ENCODE measurements at regions not wholly inside any gene's neighbourhood (a gene's known extent, or its start where the extent isn't known, plus 50 kb on each side); places are given as distances from the start of the nearest gene placed in this dataset.
"Not testable (repeated sequence)": the region's sequence is repeated elsewhere in the genome, so short reads cannot be mapped to it uniquely, and the experiment has no call there.

DNA sequence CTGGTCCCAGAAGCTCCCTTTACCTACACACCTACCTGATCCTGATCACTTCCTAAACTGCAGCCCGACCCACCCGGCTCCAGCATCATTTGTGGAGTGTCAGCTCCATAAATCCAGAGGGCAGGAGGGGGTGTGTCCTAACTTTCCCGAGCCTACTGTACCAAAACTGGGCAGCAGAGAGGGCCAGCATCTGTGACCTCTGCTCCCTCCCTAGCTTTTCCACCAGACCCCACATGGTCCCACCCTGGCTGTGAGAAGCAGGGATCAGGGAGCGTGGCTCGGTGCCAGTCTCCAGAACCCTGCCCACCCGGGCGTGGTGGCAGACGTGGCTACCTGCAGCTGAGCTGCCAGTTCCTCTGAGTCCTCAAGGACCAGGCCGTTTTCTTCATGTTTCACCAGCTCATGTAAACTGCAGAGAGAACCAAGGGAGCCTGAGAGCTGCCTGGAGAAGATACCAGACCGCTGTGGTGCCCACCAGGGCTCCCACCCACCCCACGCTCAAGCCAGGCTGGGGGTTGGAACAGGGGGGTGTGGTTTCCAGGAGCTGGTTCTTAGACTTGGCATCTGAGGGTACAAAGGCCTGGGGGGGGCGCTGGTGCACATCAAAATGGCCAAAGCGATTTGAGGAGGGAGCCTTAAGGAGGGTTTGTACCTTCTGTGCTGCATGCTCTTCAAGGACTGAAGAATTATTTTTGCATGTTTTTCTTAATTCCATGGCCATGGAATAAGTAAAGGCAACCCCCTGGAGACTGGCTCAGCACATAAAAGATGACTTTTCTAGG is 76.7 kb upstream of the DRD5 start:
- POLR2A ChIA-PET, result no interaction called here

DNA sequence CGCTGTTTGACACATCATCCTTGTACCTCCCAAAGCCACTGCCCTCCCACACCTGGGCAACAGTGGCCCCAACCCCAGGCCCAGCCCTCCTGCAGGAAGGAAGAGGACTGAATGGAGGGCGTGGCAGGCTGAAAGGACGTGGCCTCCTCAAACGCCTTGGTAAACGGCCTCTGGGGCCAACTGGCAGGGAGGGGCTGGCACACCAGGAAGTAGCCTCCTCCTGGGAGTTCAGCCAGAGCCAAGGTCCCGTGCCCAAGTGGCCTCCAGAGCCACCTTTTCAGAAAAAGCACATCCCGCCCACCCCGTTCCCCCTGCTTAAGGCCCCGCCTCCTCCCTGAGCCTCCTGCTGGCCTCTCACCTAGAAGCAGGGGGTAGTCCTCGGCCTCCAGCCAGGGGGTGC is 74.2 kb upstream of the DRD5 start:
- H3K36me3 ChIP-seq (ENCODE audit: control insufficient read depth in 2 of 2, insufficient read depth in 1 of 2, low read length in 2 of 2); POLR2A ChIA-PET; H3K4me3 ChIP-seq (ENCODE audit: low read depth, low read length); CTCF ChIA-PET; H3K27ac ChIP-seq (ENCODE audit: extremely low read depth, low read depth, low read length); H3K4me1 ChIP-seq (ENCODE audit: control insufficient read depth, insufficient read depth, low read length); H3K9me3 ChIP-seq (ENCODE audit: control insufficient read depth, insufficient read depth, low read depth, low read length): not testable (repeated sequence)

More for the DNA sequence above, 76.7 kb upstream of the DRD5 start:
- Histone ChIP-seq H3K4me1 (ENCODE audit: control insufficient read depth, insufficient read depth, low read length) (no peaks in the 10 kb centered on the region), H3K27ac (ENCODE audit: extremely low read depth, low read depth, low read length) (no peak overlapping the region), H3K4me3 (ENCODE audit: low read depth, low read length) (no peak overlapping the region), H3K9me3 (ENCODE audit: control insufficient read depth, insufficient read depth, low read depth, low read length) (no peaks in the 10 kb centered on the region), H3K36me3 (ENCODE audit: control insufficient read depth in 2 of 2, insufficient read depth in 1 of 2, low read length in 2 of 2) (no peaks in the 10 kb centered on the region)
- CTCF ChIA-PET, result interaction anchor here (0.7 to 3.6 kb wide), 7 partner anchors 9 to 315 kb away, joined by 3 to 31 read pairs (median 4); no protein-coding TSS in a partner anchor
- TF ChIP-seq ZNF561 (tag by site-specific recombination; IDR thresholded peaks at IDR 0.05; ENCODE audit: borderline replicate concordance), result no peak
- no peak for TF ChIP-seq ZNF274 (IDR thresholded peaks at IDR 0.05; ENCODE audit: low read length)
- no peak for TF ChIP-seq ZNF274 (tag by site-specific recombination; IDR thresholded peaks at IDR 0.05; ENCODE audit: borderline replicate concordance)
- TF ChIP-seq ZNF416 (tag by site-specific recombination; IDR thresholded peaks at IDR 0.05), result no peak
- no peak for TF ChIP-seq ZSCAN16 (tag by site-specific recombination; IDR thresholded peaks at IDR 0.05)
- TF ChIP-seq, protein P1, sequence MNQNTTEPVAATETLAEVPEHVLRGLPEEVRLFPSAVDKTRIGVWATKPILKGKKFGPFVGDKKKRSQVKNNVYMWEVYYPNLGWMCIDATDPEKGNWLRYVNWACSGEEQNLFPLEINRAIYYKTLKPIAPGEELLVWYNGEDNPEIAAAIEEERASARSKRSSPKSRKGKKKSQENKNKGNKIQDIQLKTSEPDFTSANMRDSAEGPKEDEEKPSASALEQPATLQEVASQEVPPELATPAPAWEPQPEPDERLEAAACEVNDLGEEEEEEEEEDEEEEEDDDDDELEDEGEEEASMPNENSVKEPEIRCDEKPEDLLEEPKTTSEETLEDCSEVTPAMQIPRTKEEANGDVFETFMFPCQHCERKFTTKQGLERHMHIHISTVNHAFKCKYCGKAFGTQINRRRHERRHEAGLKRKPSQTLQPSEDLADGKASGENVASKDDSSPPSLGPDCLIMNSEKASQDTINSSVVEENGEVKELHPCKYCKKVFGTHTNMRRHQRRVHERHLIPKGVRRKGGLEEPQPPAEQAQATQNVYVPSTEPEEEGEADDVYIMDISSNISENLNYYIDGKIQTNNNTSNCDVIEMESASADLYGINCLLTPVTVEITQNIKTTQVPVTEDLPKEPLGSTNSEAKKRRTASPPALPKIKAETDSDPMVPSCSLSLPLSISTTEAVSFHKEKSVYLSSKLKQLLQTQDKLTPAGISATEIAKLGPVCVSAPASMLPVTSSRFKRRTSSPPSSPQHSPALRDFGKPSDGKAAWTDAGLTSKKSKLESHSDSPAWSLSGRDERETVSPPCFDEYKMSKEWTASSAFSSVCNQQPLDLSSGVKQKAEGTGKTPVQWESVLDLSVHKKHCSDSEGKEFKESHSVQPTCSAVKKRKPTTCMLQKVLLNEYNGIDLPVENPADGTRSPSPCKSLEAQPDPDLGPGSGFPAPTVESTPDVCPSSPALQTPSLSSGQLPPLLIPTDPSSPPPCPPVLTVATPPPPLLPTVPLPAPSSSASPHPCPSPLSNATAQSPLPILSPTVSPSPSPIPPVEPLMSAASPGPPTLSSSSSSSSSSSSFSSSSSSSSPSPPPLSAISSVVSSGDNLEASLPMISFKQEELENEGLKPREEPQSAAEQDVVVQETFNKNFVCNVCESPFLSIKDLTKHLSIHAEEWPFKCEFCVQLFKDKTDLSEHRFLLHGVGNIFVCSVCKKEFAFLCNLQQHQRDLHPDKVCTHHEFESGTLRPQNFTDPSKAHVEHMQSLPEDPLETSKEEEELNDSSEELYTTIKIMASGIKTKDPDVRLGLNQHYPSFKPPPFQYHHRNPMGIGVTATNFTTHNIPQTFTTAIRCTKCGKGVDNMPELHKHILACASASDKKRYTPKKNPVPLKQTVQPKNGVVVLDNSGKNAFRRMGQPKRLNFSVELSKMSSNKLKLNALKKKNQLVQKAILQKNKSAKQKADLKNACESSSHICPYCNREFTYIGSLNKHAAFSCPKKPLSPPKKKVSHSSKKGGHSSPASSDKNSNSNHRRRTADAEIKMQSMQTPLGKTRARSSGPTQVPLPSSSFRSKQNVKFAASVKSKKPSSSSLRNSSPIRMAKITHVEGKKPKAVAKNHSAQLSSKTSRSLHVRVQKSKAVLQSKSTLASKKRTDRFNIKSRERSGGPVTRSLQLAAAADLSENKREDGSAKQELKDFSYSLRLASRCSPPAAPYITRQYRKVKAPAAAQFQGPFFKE (tag by site-specific recombination; IDR thresholded peaks at IDR 0.05; ENCODE audit: borderline replicate concordance), result no peak
- TF ChIP-seq, protein P2, sequence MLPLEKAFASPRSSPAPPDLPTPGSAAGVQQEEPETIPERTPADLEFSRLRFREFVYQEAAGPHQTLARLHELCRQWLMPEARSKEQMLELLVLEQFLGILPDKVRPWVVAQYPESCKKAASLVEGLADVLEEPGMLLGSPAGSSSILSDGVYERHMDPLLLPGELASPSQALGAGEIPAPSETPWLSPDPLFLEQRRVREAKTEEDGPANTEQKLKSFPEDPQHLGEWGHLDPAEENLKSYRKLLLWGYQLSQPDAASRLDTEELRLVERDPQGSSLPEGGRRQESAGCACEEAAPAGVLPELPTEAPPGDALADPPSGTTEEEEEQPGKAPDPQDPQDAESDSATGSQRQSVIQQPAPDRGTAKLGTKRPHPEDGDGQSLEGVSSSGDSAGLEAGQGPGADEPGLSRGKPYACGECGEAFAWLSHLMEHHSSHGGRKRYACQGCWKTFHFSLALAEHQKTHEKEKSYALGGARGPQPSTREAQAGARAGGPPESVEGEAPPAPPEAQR (tag by site-specific recombination; IDR thresholded peaks at IDR 0.05), result no peak
- no peak for TF ChIP-seq ZNF311 (tag by site-specific recombination; IDR thresholded peaks at IDR 0.05; ENCODE audit: borderline replicate concordance)
- TF ChIP-seq ZNF660 (tag by site-specific recombination; IDR thresholded peaks at IDR 0.05), result no peak
- TF ChIP-seq TRIM28 (IDR thresholded peaks at IDR 0.05; ENCODE audit: borderline replicate concordance, low read length), result no peak
- TF ChIP-seq, protein P3, sequence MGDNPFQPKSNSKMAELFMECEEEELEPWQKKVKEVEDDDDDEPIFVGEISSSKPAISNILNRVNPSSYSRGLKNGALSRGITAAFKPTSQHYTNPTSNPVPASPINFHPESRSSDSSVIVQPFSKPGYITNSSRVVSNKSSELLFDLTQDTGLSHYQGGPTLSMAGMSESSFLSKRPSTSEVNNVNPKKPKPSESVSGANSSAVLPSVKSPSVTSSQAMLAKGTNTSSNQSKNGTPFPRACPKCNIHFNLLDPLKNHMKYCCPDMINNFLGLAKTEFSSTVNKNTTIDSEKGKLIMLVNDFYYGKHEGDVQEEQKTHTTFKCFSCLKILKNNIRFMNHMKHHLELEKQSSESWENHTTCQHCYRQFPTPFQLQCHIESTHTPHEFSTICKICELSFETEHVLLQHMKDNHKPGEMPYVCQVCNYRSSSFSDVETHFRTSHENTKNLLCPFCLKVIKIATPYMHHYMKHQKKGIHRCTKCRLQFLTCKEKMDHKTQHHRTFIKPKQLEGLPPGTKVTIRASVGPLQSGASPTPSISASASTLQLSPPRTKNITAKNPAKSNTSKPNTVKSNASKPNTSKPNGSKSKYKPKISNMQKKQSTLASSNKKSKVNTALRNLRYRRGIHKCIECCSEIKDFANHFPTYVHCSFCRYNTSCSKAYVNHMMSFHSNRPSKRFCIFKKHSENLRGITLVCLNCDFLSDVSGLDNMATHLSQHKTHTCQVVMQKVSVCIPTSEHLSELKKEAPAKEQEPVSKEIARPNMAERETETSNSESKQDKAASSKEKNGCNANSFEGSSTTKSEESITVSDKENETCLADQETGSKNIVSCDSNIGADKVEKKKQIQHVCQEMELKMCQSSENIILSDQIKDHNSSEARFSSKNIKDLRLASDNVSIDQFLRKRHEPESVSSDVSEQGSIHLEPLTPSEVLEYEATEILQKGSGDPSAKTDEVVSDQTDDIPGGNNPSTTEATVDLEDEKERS (tag by site-specific recombination; IDR thresholded peaks at IDR 0.05), result no peak
- no peak for TF ChIP-seq ZNF558 (tag by site-specific recombination; IDR thresholded peaks at IDR 0.05)

DNA sequence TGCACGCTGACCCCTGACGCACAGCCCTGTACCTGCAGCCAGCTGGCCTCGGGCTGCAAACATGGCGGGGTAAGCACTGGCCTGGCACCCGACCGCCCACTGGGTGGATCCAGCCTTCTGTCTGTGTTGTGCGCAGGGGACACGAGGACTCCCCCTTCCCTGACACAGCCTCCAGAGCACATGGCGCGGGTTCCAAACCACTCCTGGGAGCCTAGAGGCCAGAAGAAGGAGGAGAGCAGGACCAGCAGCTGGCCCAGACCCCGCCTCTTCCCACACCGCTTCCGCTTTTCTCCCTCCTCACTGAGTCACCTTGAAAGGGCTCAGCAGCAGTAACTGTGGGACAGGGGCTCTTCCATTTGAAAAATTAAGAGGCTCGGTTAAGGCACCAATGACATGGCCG is 73.5 kb upstream of the DRD5 start:
- H3K9me3 ChIP-seq (ENCODE audit: control insufficient read depth, insufficient read depth, low read depth, low read length); H3K27ac ChIP-seq (ENCODE audit: extremely low read depth, low read depth, low read length); POLR2A ChIA-PET; H3K36me3 ChIP-seq (ENCODE audit: control insufficient read depth in 2 of 2, insufficient read depth in 1 of 2, low read length in 2 of 2); H3K4me1 ChIP-seq (ENCODE audit: control insufficient read depth, insufficient read depth, low read length); H3K4me3 ChIP-seq (ENCODE audit: low read depth, low read length); CTCF ChIA-PET: not testable (repeated sequence)

Measured in HEK293 (cell line).